ENCODE measurements at regions not wholly inside any gene's neighbourhood (a gene's known extent, or its start where the extent isn't known, plus 50 kb on each side); places are given as distances from the start of the nearest gene placed in this dataset.
A peak's percentile ranks its signal among the peaks of the same experiment; 100 is the strongest.

DNA sequence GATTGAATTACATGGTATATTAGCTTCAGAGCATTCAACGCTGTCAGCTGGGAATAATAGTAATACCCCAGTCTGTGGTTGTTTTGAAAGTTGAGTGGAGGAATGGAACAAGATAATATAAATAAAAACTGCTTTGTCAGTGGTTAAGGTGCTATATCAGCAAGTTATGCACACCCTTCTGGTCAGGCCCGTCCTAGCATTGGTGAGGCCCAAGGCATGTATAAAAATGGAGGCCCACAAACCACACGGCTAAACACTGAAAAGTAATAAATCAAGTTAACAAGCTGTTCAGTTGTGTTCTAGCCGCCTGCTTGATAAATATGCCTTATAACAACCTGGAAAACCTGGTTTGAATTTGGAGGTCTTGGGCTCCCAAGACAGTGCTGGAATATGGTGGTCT, 77.4 kb downstream of the PSMG1 start:
- DNase-seq: no peak

DNA sequence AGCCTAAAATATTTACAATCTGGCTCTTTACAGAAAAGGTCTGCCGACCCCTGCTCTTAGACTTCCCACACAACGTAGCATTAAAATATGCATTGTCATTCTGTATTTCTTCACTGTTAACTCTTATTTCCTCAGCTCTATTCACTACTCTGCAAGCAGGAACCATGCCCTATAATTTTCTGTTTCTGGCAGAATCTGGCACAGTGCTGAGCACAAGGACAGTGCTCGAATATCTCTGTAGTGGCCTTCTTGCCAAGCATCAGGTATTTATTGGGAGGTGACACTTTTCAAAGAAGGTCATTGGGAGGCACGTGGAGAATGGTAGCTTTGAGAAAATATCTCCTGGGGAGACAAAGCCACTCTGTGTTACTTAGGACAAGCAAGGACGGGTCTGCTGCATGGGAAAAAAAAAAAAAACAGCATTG, 77.9 kb downstream of the PSMG1 start:
- DNase-seq: no peak

DNA sequence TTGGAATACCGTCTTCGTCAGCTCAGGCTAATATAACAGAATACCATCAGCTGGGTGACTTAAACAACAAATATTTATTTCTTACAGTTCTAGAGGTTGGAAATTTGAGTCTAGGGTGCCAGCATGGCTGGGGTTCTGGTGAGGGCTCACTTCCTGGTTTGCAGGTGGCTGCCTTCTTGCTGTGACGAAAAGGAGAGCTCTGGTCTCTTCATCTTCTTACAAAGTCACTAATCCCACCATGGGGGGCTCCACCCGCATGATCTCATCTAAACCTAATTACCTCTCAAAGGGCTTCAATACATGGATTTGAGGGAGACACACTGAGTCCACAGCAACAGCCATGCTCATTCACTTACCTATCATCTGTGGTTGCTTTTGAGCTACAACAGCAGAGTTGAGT, 78.3 kb downstream of the PSMG1 start:
- no peak for DNase-seq

DNA sequence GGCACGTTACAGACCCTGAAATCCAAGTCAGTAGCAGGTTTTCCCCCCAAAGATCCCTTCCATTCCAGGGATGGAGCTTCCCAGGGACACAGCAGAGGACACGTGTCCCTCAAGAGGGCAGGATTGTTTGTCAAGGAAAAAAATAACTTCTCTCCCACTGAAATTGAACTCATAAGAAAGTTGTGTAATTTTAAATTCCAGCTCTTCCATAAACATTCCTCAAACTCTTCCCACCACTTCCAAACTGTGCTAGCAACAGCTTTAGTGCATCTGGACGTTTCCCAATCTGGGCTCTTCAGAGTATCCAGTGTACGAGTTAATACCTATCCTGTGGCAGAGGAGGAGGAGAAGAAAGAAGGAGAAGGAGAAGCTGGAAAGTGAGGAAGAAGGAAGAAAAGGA, 79.6 kb downstream of the PSMG1 start:
- DNase-seq: no peak

DNA sequence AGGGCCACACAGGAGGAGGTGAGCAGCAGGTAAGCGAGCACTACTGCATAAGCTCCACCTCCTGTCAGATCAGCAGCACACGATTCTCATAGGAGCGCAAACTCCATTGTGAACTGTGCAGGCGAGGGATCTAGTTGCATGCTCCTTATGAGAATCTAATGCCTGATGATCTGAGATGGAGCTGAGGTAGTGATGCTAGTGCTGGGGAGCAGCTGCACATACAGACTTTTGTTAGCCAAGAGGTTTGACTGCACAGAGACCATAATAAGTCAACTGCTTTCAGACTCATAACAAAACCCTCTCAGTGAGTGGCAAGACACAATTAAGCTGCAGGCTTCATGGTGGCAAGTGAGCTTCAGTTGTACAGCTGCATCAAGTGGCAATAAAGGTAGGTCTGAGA, 83.4 kb downstream of the PSMG1 start:
- DNase-seq: no peak

DNA sequence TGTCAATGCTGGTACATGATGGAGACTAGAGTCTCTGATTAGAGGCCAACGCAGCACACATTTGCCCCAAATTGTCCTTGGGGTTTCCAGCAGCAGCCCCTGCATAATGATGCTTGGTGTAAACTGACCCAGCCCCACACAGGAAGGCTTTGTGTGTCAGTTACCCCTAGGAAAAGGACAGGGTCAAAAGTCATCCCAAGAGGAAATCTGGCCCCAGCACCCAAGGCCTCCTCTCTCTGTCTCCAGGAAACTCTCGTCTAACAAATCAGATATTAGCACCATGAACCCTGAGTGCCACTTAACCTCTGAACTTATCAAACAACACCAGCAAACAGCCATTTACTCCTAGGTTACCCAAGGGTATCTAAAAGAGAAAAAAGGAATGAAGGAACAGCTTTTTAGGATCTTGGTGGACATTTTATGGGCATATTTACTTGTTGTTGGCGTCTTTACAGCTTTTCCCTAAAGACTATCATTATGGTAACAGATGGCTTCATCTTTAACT, 84.5 kb downstream of the PSMG1 start:
- no peak for DNase-seq

DNA sequence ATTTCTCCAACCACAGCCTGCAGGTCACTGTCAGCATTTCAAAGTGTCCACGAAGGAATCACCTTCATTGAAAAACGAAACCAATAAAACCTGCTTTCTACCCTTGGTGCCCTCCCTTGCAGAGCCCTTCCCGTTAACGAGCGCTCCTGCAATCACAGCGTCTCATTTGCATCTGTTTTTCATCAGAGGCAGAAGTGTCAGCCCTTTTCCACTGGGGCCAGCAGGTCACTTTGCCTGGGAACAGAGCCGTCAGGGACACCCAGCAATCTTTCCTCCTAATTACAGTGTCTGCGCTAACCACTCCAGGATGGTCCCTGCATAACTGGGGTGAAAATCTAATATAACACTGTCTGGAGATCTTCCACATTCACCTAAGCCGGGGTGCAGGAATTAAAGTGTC, 85.3 kb downstream of the PSMG1 start:
- DNase-seq: no peak

DNA sequence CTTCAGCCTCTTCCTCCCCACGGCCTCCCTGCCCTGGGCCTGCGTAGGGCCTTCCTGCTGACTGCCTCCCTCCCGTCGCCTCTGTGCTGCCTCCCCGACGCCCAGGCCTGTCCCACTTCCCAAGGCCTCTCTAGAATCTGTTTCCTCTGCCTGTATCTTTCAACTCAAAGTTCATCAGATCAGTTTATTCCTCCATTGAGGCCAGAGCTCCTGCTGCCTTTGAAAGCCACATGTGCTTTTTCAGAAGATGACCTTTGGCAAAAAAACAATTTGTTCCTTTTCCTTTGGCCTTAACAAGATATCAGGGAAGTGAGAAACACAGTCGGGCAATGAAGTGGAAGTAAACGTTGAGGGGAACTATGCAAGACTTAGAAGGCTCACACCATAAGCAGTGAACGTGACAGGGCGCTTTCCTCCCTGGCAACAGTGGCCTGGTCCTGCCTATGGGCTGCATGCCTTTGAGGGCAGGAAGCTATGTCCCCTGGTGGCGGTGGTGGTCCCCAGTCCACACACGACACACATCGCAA, 85.9 kb downstream of the PSMG1 start:
- peak in 18 of 56 donors; percentile 5 to 54 (median 22) for DNase-seq

DNA sequence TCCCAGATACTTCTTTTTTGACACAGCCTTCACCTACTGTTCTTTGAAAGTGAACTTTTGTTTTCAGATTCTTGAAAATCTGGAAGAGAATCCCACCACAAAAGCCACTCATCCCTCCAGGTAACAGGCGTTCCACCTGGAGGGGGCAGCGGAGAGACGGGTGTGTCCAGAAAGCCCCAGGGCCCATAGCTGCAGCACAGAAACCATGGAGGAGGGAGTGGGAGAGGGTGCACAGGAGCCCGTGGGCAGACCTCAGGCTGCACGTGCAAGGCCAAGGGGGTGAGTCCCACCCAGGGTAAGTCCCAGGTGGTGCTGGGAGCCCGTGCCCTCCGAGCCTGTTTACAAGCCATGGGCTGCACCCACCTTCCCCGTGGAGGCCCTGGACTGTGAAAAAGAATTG, 86.5 kb downstream of the PSMG1 start:
- DNase-seq: no peak

DNA sequence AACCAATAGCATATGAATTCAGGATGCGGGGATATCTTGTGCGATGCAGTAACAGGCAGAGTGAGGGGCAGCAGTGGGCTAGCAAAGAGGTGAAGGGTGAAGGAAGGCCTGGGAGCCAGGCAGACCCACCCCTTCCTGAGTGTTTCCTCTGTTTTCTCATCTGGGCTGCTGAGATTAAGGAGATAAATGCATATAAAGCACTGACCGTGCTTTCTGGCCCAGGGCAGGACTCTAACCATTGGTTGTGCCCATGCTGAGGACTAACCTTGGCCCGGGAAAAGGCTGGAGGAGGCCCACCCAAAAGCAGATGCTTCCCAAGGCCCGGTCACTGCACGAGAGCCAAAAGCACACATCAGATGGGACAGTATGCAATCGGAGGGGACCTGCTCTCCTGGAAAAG, 87.6 kb downstream of the PSMG1 start:
- DNase-seq: no peak

DNA sequence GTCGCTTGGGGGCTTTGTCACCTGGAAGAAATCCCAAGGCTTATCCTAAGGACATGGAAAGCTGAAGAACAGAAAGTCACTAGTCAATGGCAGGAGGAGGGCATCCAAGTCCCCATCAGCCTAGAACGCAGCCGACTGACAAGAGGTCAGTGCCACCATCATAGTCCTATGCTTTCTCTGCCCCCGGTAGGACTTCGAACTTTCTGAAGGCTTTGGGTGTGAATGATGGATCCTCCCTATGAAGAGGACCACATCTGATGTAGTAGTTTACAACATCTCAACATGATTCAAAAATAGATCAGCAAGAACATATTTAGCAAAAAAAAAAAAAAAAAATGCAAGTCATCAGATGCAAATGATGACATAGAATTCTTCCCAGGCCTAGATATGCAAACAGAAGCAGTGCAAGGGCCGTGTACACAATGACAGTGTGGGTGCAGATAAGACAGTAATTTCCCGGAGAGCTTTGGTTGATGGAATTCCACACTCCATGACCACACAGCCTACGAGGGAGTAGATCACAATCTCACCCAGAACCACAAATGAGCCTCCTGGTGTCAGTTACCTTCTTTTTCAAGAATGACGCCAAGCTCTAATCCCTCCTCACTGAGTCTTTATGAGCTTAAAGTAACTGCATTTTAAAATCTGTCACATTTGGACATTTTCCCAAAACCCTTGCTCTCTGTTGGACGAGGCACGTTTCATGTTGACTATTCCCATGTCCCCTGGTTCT, 88.2 kb downstream of the PSMG1 start:
- no peak for DNase-seq

DNA sequence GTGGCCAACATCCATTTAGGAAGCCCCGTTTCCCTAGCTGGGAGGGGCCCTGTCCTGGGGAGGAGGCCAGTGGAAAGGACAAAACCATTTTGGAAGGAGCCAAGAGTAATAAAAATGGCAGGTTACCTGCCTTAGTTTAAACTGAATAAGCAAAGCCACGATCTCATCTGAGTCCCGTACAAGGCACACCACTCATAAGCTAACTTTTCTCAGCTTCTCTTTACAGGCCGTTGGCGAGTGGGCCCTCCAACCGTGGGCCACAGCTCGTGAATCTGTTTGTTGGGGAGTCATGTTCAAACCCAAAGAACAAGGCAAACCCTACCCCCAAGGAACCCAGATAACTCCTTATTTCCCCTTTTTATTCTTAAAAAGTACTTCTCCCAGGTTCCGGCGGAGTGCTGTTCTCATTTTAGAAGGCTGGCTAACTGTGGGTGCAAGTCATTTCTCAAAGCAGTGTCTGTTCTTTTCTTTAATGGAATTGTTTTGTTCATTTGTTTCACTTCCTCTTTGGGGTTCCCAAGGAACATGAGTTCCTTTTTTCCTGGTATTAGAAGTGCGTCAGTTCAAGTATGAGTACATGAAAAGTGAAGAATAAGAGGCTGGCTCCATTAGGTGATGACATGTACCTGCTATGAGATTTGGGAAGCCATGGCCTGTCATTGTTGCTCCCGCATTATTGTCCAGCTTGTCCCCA, 89.0 kb downstream of the PSMG1 start:
- DNase-seq: peak in 1 of 56 donors; percentile 34

DNA sequence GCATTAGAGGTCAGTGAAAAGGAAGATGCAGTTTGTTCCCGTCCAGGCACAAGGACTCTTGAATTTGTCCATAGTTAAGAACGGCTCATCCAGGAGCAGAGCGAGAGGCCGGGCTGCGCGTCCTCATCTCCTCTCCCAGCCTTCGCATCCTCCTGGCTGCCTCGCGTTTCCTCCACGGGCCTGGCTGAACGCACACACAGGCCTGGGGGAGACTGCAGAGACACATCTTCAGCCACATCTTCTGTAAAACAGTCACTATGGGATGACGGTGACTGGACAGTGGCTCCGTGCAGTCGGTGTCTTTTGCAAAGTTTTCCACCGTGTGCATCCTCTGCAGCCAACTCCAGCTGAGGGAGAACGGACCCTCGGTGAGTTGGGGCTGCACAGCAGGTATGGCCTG, 89.7 kb downstream of the PSMG1 start:
- DNase-seq: no peak

DNA sequence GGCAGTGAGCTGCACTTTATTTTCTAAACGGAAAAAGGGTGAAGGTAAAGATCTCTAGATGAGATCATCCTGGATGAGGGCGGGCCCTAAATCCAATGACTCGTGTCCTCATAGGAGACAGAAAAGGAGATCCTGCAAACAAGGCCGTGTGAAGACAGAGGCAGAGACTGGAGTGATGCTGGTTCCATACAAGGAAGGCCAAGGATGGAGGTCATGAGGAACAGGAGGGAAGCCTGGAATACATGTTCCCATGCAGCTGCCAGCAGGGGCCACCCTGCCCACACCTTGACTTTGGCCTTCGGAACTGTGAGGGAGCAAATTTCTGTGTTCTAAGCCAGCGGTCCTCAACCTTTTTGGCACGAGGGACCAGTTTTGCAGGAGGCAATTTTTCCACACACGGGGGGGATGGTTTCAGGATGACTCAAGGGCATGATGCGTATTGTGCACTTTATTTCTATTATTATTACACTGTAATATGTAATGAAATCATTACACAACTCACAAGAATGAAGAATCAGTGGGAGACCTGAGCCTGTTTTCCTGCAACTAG, 94.3 kb downstream of the PSMG1 start:
- no peak for DNase-seq

DNA sequence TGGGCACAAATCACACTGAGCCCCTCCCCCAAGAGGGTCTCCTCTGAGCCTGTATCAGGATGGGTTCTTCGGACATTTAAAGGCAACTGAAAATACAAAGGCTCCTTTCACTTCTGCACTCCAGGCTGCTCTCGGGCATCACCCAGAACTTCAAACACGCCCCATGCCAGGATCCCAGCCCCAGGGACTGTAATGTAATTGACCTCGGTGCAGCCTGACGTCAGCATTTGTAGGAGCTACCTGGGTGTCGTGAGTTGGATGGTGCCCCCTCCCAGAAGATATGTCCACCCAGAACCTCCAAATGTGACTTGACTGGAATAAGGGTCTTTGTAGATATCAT, 95.2 kb downstream of the PSMG1 start:
- peak in 1 of 56 donors; percentile 19 for DNase-seq

DNA sequence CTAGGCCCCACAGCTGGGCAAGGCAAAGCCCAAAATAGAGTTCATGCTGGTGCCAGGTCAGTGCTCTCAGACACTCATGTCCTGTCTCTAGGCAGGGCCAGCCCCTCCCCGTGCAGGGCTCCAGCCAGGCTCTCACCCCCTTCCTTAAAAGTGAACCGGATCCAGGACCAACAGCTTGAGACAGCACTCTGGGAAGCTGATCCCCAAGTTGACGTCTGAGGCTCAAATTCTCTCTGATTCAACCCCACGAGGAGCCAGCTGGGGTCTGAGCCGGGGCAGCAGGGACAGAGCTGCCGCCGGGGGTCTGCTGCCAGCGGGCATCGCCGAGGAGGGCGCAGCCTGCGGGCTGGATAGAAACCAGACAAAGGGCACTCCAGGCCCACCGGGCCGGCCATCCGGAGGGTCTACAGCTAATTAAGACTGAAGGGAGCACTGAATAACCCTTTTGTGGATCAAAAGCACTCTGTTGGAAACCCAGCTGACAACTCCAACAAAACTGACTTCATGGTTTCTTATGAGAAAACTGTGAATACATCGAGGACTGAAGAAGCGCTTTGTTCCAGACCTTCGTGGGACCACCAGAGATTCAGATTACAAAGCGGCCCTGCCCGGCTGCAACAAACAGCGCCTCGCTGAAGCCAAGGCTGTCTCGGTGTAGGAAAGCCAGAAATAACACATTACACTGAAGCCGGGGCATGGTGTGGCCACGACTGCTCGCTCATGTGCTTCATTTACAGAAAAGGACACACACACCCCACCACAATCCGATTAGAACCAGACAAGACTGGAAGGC, 95.8 kb downstream of the PSMG1 start:
- peak in 1 of 56 donors; percentile 13 for DNase-seq

DNA sequence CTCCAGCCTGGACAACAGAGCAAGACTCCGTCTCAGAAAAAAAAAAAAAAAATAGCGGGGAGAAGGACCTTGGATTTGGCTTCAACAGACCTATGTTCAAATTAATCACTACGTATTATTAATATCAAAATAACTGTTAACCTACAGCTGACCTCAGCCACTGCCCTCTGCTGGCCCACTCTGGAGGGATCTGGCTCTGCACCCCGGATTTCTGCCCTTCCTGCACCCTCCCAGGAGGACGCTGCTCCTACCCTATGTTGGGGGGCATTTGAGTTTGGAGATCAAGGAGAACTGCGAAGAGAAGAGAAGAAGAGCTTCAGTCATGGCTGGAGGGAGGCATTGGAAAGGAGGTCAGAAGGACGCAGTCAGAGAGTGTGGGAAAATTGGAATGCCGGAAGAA, 96.7 kb downstream of the PSMG1 start:
- no peak for DNase-seq

DNA sequence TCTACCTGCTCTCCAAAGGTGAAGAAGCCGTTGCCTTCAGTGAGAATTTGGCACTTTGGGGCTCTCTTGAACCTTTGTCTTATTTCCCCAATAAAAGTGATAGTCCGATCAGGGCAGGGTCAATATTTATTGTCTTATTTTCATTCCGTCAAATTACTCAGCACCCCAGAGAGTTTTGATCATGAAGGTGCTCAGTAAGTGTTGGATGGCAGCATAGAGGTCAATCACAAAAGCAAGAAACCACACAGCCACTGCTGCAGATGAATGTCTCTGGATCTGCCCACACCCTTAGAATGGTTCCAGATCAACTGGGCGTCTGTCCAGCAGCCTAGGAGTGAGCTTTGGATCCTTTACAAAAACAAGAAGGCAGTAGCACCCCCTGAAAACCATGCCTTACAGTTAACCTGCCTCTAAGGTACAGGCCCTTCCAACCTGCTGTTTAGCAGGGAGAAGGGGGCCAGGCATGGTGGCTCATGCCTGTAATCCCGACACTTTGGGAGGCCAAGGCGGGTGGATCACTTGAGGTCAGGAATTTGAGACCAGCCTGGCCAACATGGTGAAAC, 97.3 kb downstream of the PSMG1 start:
- DNase-seq: no peak

DNA sequence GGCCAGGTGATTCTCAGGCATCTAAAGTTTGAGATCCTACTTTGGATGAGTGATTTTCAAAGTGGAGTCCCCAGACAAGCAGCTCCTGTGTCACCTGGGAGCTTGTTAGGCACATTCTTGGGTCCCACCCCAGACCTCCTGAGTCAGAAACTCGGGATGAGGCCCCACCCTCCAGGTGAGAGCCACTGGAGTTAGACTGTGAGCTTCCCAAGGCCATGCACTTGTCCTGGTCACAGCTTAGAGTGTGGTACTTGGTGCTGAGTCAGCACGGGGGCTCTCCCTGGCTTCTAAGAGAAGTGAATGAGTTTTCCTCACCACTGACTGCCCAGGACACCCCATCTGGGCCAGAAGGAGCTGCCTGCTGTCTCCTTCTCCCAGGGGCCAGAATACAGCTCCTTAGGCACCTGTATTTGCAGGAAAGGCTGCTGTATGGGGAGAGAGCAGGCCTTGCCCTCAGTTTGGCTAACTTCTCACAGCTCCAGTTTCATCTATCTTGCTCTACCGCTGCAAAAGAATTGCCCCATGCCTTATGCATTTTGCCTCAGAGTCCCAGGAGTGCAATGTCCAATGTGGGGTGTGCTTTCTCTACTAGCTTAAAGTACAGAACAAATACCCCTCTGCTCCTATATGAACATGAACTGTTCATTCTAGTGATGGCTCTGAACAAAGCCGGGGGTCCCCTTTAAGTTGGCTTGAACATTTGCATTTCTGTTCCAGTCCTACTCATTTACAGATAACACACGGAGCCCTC, 98.1 kb downstream of the PSMG1 start:
- no peak for DNase-seq

DNA sequence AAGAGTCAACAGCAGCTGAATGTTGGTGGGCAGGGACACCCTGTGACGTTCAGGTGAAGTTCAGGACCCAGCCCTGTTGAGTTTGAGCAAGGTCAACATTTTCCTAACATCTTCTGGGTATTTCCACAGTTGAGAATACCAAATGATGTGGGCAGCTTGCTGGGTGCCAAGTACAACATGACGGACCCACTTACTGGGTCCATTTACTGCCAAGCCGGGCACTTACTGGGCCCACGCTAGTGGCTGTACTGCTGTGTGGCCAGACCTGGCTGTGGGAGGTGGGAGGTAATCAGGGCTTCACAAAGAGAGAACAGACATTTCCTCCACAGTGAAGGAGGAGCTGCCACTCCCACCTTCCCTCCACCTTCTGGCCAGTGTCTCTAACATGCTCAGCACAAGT, 99.2 kb downstream of the PSMG1 start:
- DNase-seq: no peak

Measured in amygdala (tissue), 56 donors.